ENCODE measurements at regions not wholly inside any gene's neighbourhood (a gene's known extent, or its start where the extent isn't known, plus 50 kb on each side); places are given as distances from the start of the nearest gene placed in this dataset.

- no peak for TF ChIP-seq CHD7 (IDR thresholded peaks at IDR 0.05; ENCODE audit: insufficient replicate concordance, low read length)
- no peak for TF ChIP-seq BACH1 (IDR thresholded peaks at IDR 0.05; ENCODE audit: low read length)
- TF ChIP-seq RXRA (IDR thresholded peaks at IDR 0.05; ENCODE audit: insufficient read depth, low read depth, low read length) = no peak
- no peak for TF ChIP-seq CTBP2 (IDR thresholded peaks at IDR 0.05; ENCODE audit: borderline replicate concordance, insufficient read depth, insufficient read length, low read length)
- no peak for TF ChIP-seq CEBPB (IDR thresholded peaks at IDR 0.05; ENCODE audit: low read depth, low read length)
- no peak for TF ChIP-seq NRF1 (IDR thresholded peaks at IDR 0.05; ENCODE audit: low read depth, low read length)
- no peak for TF ChIP-seq SUZ12 (IDR thresholded peaks at IDR 0.05; ENCODE audit: low read length)
- TF ChIP-seq CHD1 (IDR thresholded peaks at IDR 0.05; ENCODE audit: low read depth, low read length) = no peak
Observed at GRCh38 chr7:26472971-26473370, 181.3 kb downstream of the SNX10 start (continued).
